Embryonic facial prominence (tissue), 1 donor: ENCODE measurements at regions not wholly inside any gene's neighbourhood (a gene's known extent, or its start where the extent isn't known, plus 50 kb on each side); places are given as distances from the start of the nearest gene placed in this dataset.
"Not testable (repeated sequence)": the region's sequence is repeated elsewhere in the genome, so short reads cannot be mapped to it uniquely, and the experiment has no call there.

Experiments
- DNase-seq: peaks from one replicate; pipeline ENCODE4 v3.0.0-alpha.2; 2016; ENCODE audit errors: extremely low spot score

DNA sequence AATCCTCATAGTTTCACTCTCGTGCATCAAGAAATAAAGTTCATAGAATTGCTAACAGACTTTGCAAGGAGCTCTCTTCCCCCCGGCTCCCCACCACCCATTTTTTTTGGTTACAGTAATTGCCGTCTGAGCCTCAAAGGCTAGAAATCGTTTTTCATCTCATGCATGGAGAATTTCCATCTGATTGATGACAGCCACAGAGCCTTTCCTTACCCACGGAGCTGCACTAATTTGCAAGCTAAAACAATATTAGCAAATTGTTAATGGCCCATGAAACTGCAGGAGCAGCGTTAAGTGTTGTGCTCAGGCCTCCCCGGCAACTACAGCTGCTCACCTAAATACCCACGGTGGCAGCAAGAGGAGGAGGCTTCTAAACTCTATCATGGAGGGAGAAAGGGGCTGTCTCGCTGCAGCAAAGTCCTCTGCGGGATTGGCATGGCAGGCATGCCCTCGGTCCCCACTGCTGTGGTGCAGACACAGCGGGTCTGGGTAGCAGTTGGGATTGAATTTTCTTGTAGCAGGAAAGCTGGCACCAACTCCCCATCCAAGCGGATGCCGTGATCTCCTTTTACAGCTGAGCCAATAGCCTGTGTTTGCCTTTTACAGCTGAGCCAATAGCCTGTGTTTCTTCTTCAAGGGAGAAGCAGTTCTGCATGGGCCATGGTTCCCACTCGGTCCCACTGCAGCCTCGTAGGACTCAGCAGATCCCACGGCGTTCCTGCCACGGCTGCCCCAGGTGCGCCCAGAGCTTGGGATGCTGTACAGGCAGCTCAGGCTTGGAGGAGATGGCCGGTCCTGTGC, 412.3 kb downstream of the BRD1 start:
- no peak for DNase-seq

DNA sequence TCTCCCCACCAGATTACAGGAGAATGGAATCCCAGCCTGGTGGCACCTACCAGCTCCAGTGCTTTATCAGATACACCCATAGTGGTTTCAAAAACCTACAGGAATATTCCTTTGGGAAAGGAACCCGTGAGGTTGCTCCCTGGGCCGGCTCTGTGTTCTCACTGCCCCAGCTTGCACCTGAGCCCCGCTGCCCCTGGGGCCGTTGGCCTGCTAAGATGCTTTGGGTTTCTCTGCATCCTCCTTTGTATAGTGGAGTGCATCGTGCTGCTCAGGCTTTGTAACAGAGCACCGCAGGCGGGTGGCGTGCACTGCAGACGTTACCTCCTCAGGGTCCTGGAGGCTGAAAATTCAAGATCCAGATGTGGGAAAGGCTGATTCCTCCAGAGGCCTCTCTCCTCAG, 414.1 kb downstream of the BRD1 start:
- DNase-seq = no peak

DNA sequence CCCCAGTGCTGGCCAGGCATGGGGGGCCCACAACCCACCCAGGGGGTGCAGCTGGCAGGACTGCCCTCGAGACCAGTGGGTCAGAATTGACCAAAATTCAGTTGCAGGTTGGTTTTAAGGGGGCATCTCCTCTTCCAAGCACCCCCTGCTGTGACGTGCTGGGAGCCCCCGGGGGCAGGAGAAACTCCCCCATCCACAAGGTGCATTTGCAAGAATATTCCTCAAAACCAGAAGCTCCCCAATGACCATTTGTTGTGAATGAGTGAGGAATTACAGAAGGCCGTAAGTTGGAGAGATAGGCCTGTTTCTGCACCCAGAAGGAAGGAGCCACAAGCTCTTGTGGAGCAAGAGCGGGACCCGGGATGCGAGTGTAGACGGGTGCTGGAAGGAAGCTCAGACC, 414.5 kb downstream of the BRD1 start:
- no peak for DNase-seq

DNA sequence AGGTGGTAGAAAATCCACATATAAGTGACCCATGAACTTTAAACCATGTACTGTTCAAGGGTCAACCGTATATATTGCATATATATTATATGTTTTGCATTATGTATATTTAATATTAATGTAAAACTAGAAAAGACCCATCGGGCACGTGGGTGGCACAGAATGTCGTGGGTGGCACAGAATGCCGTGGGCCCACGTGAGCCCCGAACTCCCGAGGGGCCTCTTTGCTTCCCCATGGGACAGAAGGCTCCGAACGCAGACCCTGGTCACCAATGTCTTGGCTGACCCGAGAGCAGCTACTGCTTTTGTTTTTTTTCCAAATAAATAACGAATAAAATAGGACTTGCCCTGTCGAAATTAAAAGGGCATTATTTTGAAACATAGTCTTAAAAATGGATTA, 415.4 kb downstream of the BRD1 start:
- DNase-seq = no peak

DNA sequence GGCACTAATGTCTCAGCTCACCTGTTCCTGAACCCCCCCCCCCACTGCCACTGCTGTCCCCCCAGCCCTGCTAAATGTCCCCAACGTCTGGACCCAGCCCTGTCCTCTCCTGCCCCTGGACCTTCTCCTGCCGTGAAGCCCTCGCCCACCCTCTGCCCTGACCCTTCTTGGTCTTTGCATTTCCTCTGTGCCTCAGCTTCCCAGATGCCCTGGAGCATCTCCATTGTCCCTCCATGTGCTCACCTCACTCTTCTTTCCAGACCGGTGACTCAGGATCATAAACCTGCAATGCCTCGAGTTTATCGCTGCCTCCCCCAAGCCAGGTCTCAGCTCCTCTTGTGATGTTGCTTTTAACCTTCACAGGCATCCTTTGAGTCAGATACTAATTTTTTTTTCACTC, 416.4 kb downstream of the BRD1 start:
- DNase-seq = no peak

- DNase-seq = no peak
These were observed 419.4 kb downstream of the BRD1 start for GRCh38 chr22:49408102-49408836.

- no peak for DNase-seq
These were observed 420.6 kb downstream of the BRD1 start for GRCh38 chr22:49406879-49407587.

- no peak for DNase-seq
These were observed 421.5 kb downstream of the BRD1 start for GRCh38 chr22:49406047-49406650.

DNA sequence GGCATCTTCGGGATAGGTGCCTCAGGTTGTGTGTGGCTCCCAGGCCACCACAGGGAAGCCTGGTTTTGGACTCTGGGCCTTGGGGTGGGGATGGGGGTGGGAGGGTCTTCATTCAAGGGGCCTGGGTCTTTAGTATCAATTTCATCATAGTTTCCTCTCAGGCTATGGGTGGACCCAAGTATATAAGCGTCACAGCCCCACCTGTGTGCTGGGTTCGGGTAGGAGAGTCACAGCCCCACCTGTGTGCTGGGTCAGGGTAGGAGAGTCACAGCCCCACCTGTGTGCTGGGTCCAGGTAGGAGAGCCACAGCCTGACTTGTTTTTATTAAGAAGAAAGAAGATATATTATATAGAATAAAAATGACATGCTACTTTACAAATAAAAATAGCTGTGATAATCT, 422.1 kb downstream of the BRD1 start:
- DNase-seq = no peak

DNA sequence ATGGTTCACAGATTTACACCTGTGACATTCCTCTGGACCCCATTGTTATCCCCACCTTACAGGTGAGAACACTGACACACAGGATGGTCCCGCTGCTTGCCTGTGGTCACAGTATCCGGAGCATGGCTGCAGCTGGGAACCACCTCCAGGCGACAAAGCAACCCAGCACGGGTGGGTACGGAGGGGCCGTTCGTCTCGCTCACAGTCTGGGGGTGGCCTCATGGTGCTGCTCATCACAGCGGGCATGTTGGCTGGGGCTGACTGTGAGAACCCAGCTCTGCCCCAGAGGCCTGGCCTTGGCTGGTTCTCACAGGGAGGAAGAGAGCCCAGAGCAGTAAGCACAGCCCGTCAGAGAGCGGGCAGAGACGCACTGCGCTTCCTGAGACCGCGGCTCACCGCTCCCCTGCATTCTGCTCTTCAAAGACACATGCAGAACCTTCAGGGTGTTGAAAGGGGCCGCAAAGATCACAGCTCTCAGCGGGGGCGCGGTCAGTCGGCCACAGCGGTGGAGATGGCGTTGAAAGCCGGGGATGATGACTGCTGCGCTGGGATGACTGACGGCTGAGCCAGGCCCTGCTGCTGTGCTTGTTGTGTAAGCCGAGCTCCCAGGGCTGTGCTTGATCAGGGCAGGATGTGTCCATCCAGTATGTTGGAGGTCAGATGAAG, 423.0 kb downstream of the BRD1 start:
- no peak for DNase-seq

- DNase-seq = no peak
These were observed 423.7 kb downstream of the BRD1 start for GRCh38 chr22:49404020-49404419.

- DNase-seq = no peak
These were observed 424.6 kb downstream of the BRD1 start for GRCh38 chr22:49403102-49403501.

DNA sequence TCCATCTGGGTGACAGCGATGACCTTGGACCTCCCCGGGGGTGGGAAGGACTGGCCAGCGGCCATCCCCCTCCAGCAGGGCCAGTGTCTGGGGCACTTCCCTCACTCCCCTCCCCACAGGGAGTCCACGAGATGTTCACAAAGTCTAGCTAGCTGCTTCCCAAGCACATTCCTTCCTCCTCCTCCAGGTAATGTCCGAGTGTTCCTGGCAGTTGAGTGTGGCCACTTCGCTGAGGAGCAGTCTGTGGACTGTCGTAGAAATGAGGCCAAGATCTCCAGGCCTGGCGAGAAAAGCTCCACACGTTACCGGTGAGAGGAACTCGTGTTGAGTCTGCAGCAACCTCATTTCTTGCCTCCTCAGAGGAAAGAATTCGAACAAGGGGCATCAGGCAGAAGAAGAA, 425.5 kb downstream of the BRD1 start:
- no peak for DNase-seq

- DNase-seq = no peak
These were observed 426.6 kb downstream of the BRD1 start for GRCh38 chr22:49400941-49401598.

- no peak for DNase-seq
These were observed 427.3 kb downstream of the BRD1 start for GRCh38 chr22:49400136-49400940.

GRCh38 chr22:49398646-49399045, 429.0 kb downstream of the BRD1 start:
- DNase-seq = no peak

GRCh38 chr22:49398115-49398514, 429.6 kb downstream of the BRD1 start:
- DNase-seq = no peak

DNA sequence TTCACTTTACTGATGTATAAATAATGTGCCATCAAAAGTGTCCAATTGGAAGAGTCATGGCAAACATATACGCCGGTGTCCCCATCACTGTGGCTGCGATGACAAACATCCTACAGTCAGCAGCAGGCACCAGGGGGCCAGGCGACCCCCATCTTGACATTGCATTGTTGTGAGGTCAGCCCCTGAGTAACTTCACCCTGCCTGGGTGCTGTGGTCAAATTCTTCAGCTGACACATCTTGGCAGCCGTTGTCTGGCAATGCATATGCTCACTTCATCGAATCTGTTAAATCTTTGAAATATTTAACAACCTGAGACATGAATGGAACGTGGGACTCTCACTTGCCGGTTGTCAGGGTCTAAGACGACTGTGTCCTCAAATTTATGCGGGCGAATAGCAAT, 430.9 kb downstream of the BRD1 start:
- no peak for DNase-seq

GRCh38 chr22:49395617-49396016, 432.1 kb downstream of the BRD1 start:
- DNase-seq = no peak

DNA sequence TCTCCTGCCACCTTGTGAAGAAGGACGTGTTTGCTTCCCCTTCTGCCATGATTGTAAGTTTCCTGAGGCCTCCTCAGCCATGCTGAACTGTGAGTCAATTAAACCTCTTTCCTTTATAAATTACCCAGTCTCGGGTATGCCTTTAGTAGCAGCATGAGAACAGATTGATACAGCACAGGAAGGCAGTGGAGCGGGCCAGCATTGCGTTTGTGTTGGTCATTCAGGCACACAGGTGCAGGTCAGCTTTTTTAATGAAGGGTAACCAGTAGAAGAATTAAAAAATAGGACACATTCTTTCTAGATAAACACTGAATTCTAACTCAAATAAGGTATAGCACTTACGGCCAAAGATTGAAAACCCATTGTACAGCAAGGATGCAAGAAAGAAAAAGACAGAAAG, 432.6 kb downstream of the BRD1 start:
- not testable (repeated sequence) for DNase-seq
